ENCODE measurements at regions not wholly inside any gene's neighbourhood (a gene's known extent, or its start where the extent isn't known, plus 50 kb on each side); places are given as distances from the start of the nearest gene placed in this dataset.
"Not testable (repeated sequence)": the region's sequence is repeated elsewhere in the genome, so short reads cannot be mapped to it uniquely, and the experiment has no call there.

DNA sequence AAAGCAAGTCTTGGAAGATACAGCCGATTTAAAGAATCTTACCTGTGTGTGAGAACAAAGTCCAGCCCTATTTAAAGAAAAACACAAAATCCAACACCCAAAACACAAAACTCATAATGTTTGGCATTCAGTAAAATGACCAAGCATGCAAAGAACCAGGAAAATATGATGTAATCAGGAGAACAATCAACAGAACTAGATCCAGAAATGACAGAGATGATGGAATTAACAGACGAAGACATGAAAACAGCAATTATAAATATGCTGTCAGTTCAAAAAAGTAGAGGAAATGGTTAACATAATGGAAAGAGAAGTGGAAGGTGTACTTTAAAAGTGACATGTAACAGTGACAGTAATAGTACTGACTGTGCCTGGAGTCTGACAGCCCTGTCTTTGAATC, 56.1 kb upstream of the ERV3-1 start:
- not testable (repeated sequence) for DNase-seq (ENCODE audit: low spot score)

DNA sequence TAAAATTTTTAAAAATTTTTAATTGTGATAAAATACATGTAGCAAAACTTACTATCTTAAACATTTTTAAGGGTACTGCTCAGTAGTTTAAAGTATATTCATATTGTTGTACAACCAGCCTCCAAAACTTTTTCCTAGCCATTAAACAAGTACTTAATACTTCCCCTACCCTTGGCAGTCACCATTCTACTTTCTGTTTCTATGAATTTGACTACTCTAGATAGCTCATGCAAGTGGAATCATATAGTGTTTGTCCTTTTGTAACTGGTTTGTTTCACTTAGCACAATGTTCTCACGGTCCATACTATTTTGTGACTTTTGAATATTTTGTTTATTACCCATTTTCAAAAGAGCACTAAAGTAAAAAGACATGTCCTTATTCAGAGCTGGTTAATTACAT, 52.8 kb upstream of the ERV3-1 start:
- DNase-seq (ENCODE audit: low spot score): not testable (repeated sequence)
